AG04449 (cell line): ENCODE measurements at regions not wholly inside any gene's neighbourhood (a gene's known extent, or its start where the extent isn't known, plus 50 kb on each side); places are given as distances from the start of the nearest gene placed in this dataset.
"Not testable (repeated sequence)": the region's sequence is repeated elsewhere in the genome, so short reads cannot be mapped to it uniquely, and the experiment has no call there.

Source experiments
- CTCF ChIA-PET: fragments of 350-600 bp; formaldehyde crosslinking; extraction: SDS; loops from one replicate; lab custom pipeline; 2021; ENCODE audit warnings: antibody characterized with exemption; lab: Yijun Ruan, JAX
- POLR2A ChIA-PET: fragments of 400-600, 350-600 bp; formaldehyde crosslinking; extraction: SDS; loops from one replicate; lab custom pipeline; 2020; ENCODE audit warnings: antibody characterized with exemption, inconsistent platforms; lab: Yijun Ruan, JAX
- DNase-seq: peaks from one replicate; pipeline ENCODE4 v3.0.0-alpha.2; 2010; ENCODE audit warnings: low read depth, low spot score
- H3K4me3 ChIP-seq: 2 replicates; pipeline ENCODE4 v1.5.1; 2011; ENCODE audit warnings: low read depth, mild to moderate bottlenecking, control low read depth, low read length
- CTCF ChIP-seq: IDR thresholded peaks from one replicate; pipeline ENCODE4 v1.5.1; 2011; ENCODE audit warnings: mild to moderate bottlenecking, moderate library complexity, low read length, control low read depth, inconsistent platforms; ENCODE audit not compliant: insufficient read depth; ENCODE audit errors: missing control alignments

DNA sequence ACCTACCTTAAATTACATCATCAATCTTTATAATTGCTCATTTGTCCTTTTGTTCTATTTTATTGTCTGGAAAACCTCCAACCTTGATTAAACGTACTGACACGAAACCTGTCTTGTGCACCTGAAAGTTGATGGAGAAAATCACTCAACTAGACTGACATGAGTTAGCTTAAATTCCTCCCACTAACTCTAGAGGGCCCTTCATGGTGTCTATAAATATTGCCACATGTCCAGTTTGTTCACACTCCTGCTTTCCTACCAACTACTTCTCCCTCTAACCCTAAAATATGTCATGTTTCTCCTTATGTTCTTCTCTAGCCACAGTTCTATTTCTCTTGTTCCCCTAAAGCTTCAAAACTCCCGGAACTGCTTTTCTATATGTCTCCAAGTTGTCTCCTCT lies 59.8 kb upstream of the SGO1 start:
- DNase-seq = no peak
- POLR2A ChIA-PET = no interaction called here
- no peak overlapping the region for H3K4me3 ChIP-seq
- CTCF ChIA-PET = no interaction called here
- no peak for TF ChIP-seq CTCF

- H3K4me3 ChIP-seq = no peak overlapping the region
- DNase-seq = no peak
- CTCF ChIA-PET = no interaction called here
- POLR2A ChIA-PET = no interaction called here
- no peak for TF ChIP-seq CTCF
Observed at GRCh38 chr3:20240154-20240883, 54.3 kb upstream of the SGO1 start.

- CTCF ChIA-PET, H3K4me3 ChIP-seq, POLR2A ChIA-PET, DNase-seq: not testable (repeated sequence)
Observed at GRCh38 chr3:20238199-20238598, 52.2 kb upstream of the SGO1 start.

- POLR2A ChIA-PET = no interaction called here
- H3K4me3 ChIP-seq = no peak overlapping the region
- no peak for DNase-seq
- CTCF ChIA-PET = no interaction called here
- TF ChIP-seq CTCF = no peak
Observed at GRCh38 chr3:20236603-20237002, 50.6 kb upstream of the SGO1 start.
